H9 (cell line): ENCODE measurements at regions not wholly inside any gene's neighbourhood (a gene's known extent, or its start where the extent isn't known, plus 50 kb on each side); places are given as distances from the start of the nearest gene placed in this dataset.

Experiments used
- DNase-seq: peaks from one replicate; pipeline ENCODE4 v3.0.0-alpha.2; 2017
- H2AFZ ChIP-seq: one replicate; pipeline ENCODE4 v1.6.1; 2013; ENCODE audit warnings: mild to moderate bottlenecking, low read length, control low read depth, moderate library complexity
- H2AK5ac ChIP-seq: 2 replicates; pipeline ENCODE4 v1.6.1; 2013; ENCODE audit warnings: low read length, control low read depth, mixed read lengths; ENCODE audit not compliant: insufficient read length
- H2BK120ac ChIP-seq: one replicate; pipeline ENCODE4 v1.6.1; 2013; ENCODE audit warnings: low read depth, mild to moderate bottlenecking, low read length, control low read depth, inconsistent platforms; ENCODE audit not compliant: poor library complexity, severe bottlenecking
- H2BK12ac ChIP-seq: 2 replicates; pipeline ENCODE4 v1.6.1; 2013; ENCODE audit warnings: low read length, control low read depth, mixed read lengths, low read depth; ENCODE audit not compliant: insufficient read length
- H2BK15ac ChIP-seq: 2 replicates; pipeline ENCODE4 v1.6.1; 2013; ENCODE audit warnings: low read depth, low read length, control low read depth
- H2BK20ac ChIP-seq: one replicate; pipeline ENCODE4 v1.6.1; 2013; ENCODE audit warnings: low read depth, mild to moderate bottlenecking, low read length, control low read depth, inconsistent platforms; ENCODE audit not compliant: poor library complexity, severe bottlenecking
- H2BK5ac ChIP-seq: 2 replicates; pipeline ENCODE4 v1.6.1; 2013; ENCODE audit warnings: low read length, control low read depth, mixed read lengths; ENCODE audit not compliant: insufficient read length
- H3K14ac ChIP-seq: 2 replicates; pipeline ENCODE4 v1.6.1; 2013; ENCODE audit warnings: low read length, control low read depth; ENCODE audit not compliant: insufficient read depth
- H3K18ac ChIP-seq: 2 replicates; pipeline ENCODE4 v1.6.1; 2013; ENCODE audit warnings: low read depth, mild to moderate bottlenecking, mixed read lengths, low read length, control low read depth; ENCODE audit not compliant: insufficient read length
- H3K23ac ChIP-seq: 2 replicates; pipeline ENCODE4 v1.6.1; 2013; ENCODE audit warnings: low read length, control low read depth, mixed read lengths, low read depth; ENCODE audit not compliant: insufficient read length
- H3K23me2 ChIP-seq: 2 replicates; pipeline ENCODE4 v1.6.1; 2013; ENCODE audit warnings: low read depth, mild to moderate bottlenecking, mixed read lengths, low read length, control low read depth; ENCODE audit not compliant: insufficient read length, poor library complexity, severe bottlenecking
- H3K27ac ChIP-seq: 2 replicates; pipeline ENCODE4 v1.5.1; 2013; ENCODE audit warnings: low read length, control low read depth, mixed read lengths, low read depth; ENCODE audit not compliant: insufficient read length
- H3K27me3 ChIP-seq: 2 replicates; pipeline ENCODE4 v1.6.1; 2013; ENCODE audit warnings: low read length, control low read depth, inconsistent platforms; ENCODE audit not compliant: insufficient read depth
- H3K4ac ChIP-seq: 2 replicates; pipeline ENCODE4 v1.6.1; 2013; ENCODE audit warnings: low read depth, mild to moderate bottlenecking, control low read depth, inconsistent platforms, low read length, moderate library complexity
- H3K4me1 ChIP-seq: 2 replicates; pipeline ENCODE4 v1.6.1; 2013; ENCODE audit warnings: low read length, control low read depth, inconsistent platforms; ENCODE audit not compliant: insufficient read depth
- H3K4me2 ChIP-seq: 2 replicates; pipeline ENCODE4 v1.6.1; 2013; ENCODE audit warnings: low read length, control low read depth, mixed read lengths; ENCODE audit not compliant: insufficient read length, insufficient read depth
- H3K56ac ChIP-seq: 2 replicates; pipeline ENCODE4 v1.6.1; 2013; ENCODE audit warnings: low read depth, mild to moderate bottlenecking, mixed read lengths, low read length, control low read depth; ENCODE audit not compliant: insufficient read length
- H3K79me1 ChIP-seq: 2 replicates; pipeline ENCODE4 v1.6.1; 2013; ENCODE audit warnings: low read depth, mild to moderate bottlenecking, moderate library complexity, low read length, control low read depth, inconsistent platforms; ENCODE audit not compliant: insufficient read depth, poor library complexity, severe bottlenecking
- H3K79me2 ChIP-seq: 2 replicates; pipeline ENCODE4 v1.6.1; 2013; ENCODE audit warnings: low read length, control low read depth, inconsistent platforms; ENCODE audit not compliant: insufficient read depth
- H3K9ac ChIP-seq: 2 replicates; pipeline ENCODE4 v1.6.1; 2013; ENCODE audit warnings: low read length, control low read depth, mixed read lengths; ENCODE audit not compliant: insufficient read length; ENCODE audit errors: extremely low read depth
- H3K9me3 ChIP-seq: one replicate; pipeline ENCODE4 v1.6.1; 2013; ENCODE audit warnings: low read depth, low read length, inconsistent platforms; ENCODE audit not compliant: control insufficient read depth
- H3T11ph ChIP-seq: one replicate; pipeline ENCODE4 v1.6.1; 2013; ENCODE audit warnings: mild to moderate bottlenecking, low read length, control low read depth, inconsistent platforms
- H4K20me1 ChIP-seq: one replicate; pipeline ENCODE4 v1.6.1; 2013; ENCODE audit not compliant: control insufficient read depth, insufficient read length, insufficient read depth
- H4K5ac ChIP-seq: 2 replicates; pipeline ENCODE4 v1.6.1; 2013; ENCODE audit warnings: low read depth, mild to moderate bottlenecking, mixed read lengths, low read length, control low read depth; ENCODE audit not compliant: insufficient read length
- H4K8ac ChIP-seq: replicated peaks from 2 replicates; pipeline ENCODE4 v1.6.1; 2013; ENCODE audit warnings: low read length, control low read depth, mixed read lengths, low read depth; ENCODE audit not compliant: insufficient read length
- H4K91ac ChIP-seq: 2 replicates; pipeline ENCODE4 v1.6.1; 2013; ENCODE audit warnings: low read depth, mild to moderate bottlenecking, moderate library complexity, mixed read lengths, low read length, control low read depth; ENCODE audit not compliant: insufficient read length
- H3K27ac Mint-ChIP-seq, 3 experiments: 2 replicates in 2 of 3; 3 replicates in 1 of 3; pipeline ENCODE4 v1.8.0; 2020 to 2021; ENCODE audit warnings: mixed read lengths in 3 of 3, mild to moderate bottlenecking in 1 of 3, moderate library complexity in 1 of 3
- H3K27me3 Mint-ChIP-seq: 2 replicates; pipeline ENCODE4 v1.8.0; 2021; ENCODE audit warnings: low read depth, mild to moderate bottlenecking, moderate library complexity, mixed read lengths
- H3K36me3 Mint-ChIP-seq, 3 experiments: 2 replicates in 2 of 3; 3 replicates in 1 of 3; pipeline ENCODE4 v1.8.0; 2020 to 2021; ENCODE audit warnings: low read depth in 3 of 3, mixed read lengths in 3 of 3; ENCODE audit not compliant: insufficient read depth in 1 of 3
- H3K4me1 Mint-ChIP-seq, 2 experiments: 2 replicates each; pipeline ENCODE4 v1.8.0; 2020; ENCODE audit warnings: mixed read lengths in 2 of 2
- H3K4me3 Mint-ChIP-seq, 2 experiments: 2 replicates in 1 of 2; 3 replicates in 1 of 2; pipeline ENCODE4 v1.8.0; 2020 to 2021; ENCODE audit warnings: mild to moderate bottlenecking in 2 of 2, mixed read lengths in 2 of 2, moderate library complexity in 1 of 2
- H3K9me3 Mint-ChIP-seq, 2 experiments: 2 replicates in 1 of 2; 3 replicates in 1 of 2; pipeline ENCODE4 v1.8.0; 2020; ENCODE audit warnings: mild to moderate bottlenecking in 2 of 2, mixed read lengths in 2 of 2, moderate library complexity in 1 of 2
- WGBS: extraction: QIAGEN DNeasy Blood & Tissue Kit; methylation state at CpG from one replicate; pipeline ENCODE4 v1.1.7; 2013; ENCODE audit warnings: missing lambda C conversion rate, low lambda C conversion rate, mixed read lengths; ENCODE audit not compliant: insufficient read length; ENCODE audit errors: extremely low coverage; 5-methylcytosine and 5-hydroxymethylcytosine counted together
- TF ChIP-seq, protein P1 (sequence below): fragments of 200-600 bp; sonication (generic); conservative IDR thresholded peaks from 3 replicates; pipeline ENCODE4 v1.8.0; 2021; ENCODE audit warnings: antibody characterized with exemption, mild to moderate bottlenecking

DNA sequence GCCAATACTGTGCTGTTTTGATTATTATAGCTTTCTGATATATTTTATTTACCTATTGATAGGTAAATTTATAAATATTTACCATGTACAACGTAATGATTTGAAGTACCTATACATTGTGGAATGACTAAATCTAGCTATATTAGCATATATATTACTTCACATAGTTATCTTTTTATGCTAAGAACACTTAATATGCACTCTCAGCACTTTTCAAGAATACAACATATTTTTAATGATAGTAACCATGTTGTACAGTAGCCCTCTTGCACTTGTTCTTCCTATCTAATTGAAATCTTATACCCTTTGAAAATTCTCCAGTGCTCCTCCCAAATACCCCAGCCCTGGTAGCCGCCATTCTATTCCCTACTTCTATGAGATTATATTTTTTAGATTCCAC lies 604.0 kb upstream of the KIF2B start:
- H3K14ac ChIP-seq: no peak overlapping the region
- H3K27ac ChIP-seq: no peak overlapping the region
- H3K56ac ChIP-seq: no peak overlapping the region
- no peak for DNase-seq
- TF ChIP-seq, protein P1, sequence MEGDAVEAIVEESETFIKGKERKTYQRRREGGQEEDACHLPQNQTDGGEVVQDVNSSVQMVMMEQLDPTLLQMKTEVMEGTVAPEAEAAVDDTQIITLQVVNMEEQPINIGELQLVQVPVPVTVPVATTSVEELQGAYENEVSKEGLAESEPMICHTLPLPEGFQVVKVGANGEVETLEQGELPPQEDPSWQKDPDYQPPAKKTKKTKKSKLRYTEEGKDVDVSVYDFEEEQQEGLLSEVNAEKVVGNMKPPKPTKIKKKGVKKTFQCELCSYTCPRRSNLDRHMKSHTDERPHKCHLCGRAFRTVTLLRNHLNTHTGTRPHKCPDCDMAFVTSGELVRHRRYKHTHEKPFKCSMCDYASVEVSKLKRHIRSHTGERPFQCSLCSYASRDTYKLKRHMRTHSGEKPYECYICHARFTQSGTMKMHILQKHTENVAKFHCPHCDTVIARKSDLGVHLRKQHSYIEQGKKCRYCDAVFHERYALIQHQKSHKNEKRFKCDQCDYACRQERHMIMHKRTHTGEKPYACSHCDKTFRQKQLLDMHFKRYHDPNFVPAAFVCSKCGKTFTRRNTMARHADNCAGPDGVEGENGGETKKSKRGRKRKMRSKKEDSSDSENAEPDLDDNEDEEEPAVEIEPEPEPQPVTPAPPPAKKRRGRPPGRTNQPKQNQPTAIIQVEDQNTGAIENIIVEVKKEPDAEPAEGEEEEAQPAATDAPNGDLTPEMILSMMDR: no peak
- H4K91ac ChIP-seq: no peak overlapping the region
- no peak overlapping the region for H2AFZ ChIP-seq
- no peak overlapping the region for H2AK5ac ChIP-seq
- no peak overlapping the region for H2BK15ac ChIP-seq
- no peaks in the 10 kb centered on the region for H3K9me3 ChIP-seq
- Mint-ChIP-seq H3K27ac (no peak overlapping the region), H3K9me3 (peaks cover 14 to 24% of the 10 kb centered on the region in 2 experiments), H3K4me1 (no peaks in the 10 kb centered on the region), H3K4me3 (no peak overlapping the region), H3K36me3 (peaks cover 5 to 22% (median 11%) of the 10 kb centered on the region in 3 experiments), H3K27me3 (no peaks in the 10 kb centered on the region)
- no CpG with 5 or more reads among the region's 2 CpGs for WGBS
- no peak overlapping the region for H3K18ac ChIP-seq
- no peak overlapping the region for H2BK12ac ChIP-seq
- H3K4me1 ChIP-seq: no peaks in the 10 kb centered on the region
- no peaks in the 10 kb centered on the region for H3K23me2 ChIP-seq
- no peaks in the 10 kb centered on the region for H3K79me2 ChIP-seq
- no peak overlapping the region for H3T11ph ChIP-seq
- no peak overlapping the region for H4K8ac ChIP-seq
- H3K4me2 ChIP-seq: no peak overlapping the region
- H2BK5ac ChIP-seq: no peak overlapping the region
- H2BK120ac ChIP-seq: no peak overlapping the region
- H4K5ac ChIP-seq: no peak overlapping the region
- no peaks in the 10 kb centered on the region for H4K20me1 ChIP-seq
- H2BK20ac ChIP-seq: no peak overlapping the region
- H3K4ac ChIP-seq: no peak overlapping the region
- no peak overlapping the region for H3K23ac ChIP-seq
- H3K9ac ChIP-seq: no peak overlapping the region
- H3K27me3 ChIP-seq: no peaks in the 10 kb centered on the region
- no peaks in the 10 kb centered on the region for H3K79me1 ChIP-seq
